Bronchial epithelial cell (primary cell): ENCODE measurements at regions not wholly inside any gene's neighbourhood (a gene's known extent, or its start where the extent isn't known, plus 50 kb on each side); places are given as distances from the start of the nearest gene placed in this dataset.

Source experiments
- DNase-seq: peaks from one replicate; pipeline ENCODE4 v3.0.0-alpha.2; 2010; ENCODE audit warnings: low read depth
- FAIRE-seq: peaks from 2 replicates; lab custom pipeline; 2011; peaks lifted over from hg19 to GRCh38; lab: Jason Lieb, UNC
- H3K27me3 ChIP-seq: 2 replicates; pipeline ENCODE4 v1.5.1; 2011; ENCODE audit warnings: low read length; ENCODE audit not compliant: control insufficient read depth, insufficient read depth
- H3K36me3 ChIP-seq: 2 replicates; pipeline ENCODE4 v1.5.1; 2011; ENCODE audit warnings: low read length; ENCODE audit not compliant: control insufficient read depth, insufficient read depth
- H3K4me3 ChIP-seq: 2 replicates; pipeline ENCODE4 v1.5.1; 2011; ENCODE audit warnings: mild to moderate bottlenecking, low read depth, low read length, control low read depth
- TF ChIP-seq, protein P1 (sequence below): IDR thresholded peaks from 2 replicates; pipeline ENCODE4 v1.5.1; 2011; ENCODE audit warnings: mild to moderate bottlenecking, moderate library complexity, low read length, control low read depth, inconsistent platforms; ENCODE audit not compliant: insufficient read depth, severe bottlenecking

DNA sequence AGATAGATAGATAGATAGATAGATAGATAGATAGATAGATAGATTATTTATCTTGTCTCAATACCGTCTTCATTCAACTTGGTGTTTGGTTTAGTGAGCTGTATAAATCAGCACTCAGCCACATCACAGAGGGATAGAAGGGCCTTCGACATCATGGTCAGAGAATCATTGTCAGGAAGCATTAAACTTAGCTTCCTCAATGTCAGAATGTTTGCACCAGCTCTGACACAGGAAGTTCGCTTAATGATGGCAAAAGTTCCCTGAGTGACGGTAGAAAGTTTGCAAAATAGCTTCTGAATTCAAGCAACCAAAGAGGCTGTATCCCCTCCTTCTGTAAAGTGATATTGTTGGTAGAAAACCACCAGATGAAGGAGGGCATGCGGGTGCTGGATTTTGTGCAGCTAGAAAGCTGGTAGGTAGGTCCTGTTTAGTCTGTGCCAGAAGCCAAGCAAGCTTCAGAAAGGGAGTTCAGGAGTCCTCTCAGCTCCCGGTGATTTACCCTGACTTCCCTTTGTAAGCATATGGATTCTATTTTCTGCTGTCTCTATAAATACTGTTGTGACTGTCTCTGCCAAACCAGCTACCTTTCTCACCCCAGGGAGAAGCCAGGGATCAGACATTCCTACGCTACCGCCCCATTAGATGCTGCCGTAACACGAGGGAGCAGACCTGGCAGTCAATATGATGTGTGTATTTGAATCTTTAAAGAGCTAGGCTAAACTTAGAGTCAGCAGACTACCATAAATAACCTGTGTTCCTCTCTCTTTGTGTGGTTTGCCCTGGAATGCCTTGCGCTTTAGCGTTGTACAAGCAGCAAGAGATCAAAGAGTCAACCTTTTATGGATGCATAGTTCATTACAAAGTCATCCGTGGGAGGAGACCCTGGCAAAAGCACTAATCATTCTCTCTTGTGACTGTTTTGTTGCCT lies 200.5 kb upstream of the KIAA1217 start:
- TF ChIP-seq, protein P1, sequence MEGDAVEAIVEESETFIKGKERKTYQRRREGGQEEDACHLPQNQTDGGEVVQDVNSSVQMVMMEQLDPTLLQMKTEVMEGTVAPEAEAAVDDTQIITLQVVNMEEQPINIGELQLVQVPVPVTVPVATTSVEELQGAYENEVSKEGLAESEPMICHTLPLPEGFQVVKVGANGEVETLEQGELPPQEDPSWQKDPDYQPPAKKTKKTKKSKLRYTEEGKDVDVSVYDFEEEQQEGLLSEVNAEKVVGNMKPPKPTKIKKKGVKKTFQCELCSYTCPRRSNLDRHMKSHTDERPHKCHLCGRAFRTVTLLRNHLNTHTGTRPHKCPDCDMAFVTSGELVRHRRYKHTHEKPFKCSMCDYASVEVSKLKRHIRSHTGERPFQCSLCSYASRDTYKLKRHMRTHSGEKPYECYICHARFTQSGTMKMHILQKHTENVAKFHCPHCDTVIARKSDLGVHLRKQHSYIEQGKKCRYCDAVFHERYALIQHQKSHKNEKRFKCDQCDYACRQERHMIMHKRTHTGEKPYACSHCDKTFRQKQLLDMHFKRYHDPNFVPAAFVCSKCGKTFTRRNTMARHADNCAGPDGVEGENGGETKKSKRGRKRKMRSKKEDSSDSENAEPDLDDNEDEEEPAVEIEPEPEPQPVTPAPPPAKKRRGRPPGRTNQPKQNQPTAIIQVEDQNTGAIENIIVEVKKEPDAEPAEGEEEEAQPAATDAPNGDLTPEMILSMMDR = no peak
- FAIRE-seq (no peak), DNase-seq (peak; percentile 84)
- Histone ChIP-seq H3K4me3 (no peak overlapping the region), H3K27me3 (peaks cover 2% of the 10 kb centered on the region), H3K36me3 (no peaks in the 10 kb centered on the region)

DNA sequence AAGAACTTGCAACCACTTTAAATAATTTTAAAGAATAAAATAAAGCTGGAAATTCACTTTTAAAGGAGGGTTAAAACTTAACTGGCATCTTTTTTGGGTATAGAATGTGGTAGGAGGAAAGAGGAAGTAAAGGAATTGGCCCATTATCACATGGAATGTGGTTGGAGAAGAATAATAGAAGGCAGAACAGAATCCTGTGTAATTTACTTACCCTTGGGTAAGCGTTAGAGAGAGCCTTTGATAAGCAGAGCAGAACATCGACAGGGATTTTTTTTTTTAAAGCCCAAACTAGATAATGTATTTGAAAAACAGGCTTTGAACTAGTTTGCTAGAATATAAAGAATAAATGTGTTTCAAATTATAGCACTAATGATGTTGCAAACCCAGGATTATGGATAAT lies 199.8 kb upstream of the KIAA1217 start:
- Histone ChIP-seq H3K27me3 (peaks cover 2% of the 10 kb centered on the region), H3K36me3 (no peaks in the 10 kb centered on the region), H3K4me3 (no peak overlapping the region)
- DNase-seq = no peak
- FAIRE-seq = no peak
- TF ChIP-seq, protein P1 = no peak

DNA sequence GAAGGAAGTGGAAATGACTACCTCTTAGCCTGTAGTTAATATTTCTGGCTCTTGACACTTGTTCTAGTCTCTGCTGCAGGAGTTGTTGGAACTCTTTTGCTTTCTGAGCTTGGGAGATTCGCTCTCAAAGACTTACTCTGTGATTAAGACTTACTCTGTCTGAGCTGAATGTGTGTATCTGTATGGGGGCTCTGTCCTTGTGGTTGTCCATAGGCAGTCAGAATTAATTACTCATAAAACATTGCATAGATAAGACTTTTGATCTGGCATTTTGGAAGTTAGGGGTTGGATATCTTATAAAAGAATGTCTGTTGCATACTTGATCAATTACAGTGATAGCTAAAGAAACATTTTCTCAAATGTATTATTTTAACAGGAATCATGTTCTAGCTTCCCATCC lies 199.2 kb upstream of the KIAA1217 start:
- FAIRE-seq (no peak), DNase-seq (no peak)
- no peaks in the 10 kb centered on the region for H3K36me3 ChIP-seq
- TF ChIP-seq, protein P1 = no peak
- H3K27me3 ChIP-seq = peaks cover 2% of the 10 kb centered on the region
- no peak overlapping the region for H3K4me3 ChIP-seq

DNA sequence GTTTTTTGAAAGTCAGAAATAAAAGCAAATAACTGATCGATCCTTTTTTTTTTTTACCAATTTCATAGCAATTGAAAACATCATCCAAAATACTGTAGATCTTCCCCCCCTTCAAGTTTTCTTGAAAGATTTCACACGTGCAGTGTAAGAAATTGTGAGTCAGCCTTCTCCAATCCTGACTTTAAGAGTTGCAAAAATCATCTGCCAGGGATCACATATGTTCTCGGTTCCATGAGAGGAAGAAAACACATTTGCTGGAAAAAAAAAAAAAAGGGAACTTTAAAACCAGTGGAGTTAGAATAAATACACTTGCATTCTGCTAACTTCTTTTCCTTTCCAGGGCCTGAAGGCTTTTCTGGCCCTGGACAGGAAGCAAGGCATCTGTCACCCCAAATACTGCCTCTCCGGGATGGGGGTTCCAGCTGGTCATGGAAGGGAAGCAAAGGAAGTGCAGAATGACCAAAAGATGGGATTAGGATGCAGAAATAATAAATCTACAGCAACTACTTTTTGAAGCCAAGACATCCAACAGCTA lies 198.4 kb upstream of the KIAA1217 start:
- DNase-seq = no peak
- TF ChIP-seq, protein P1 = no peak
- H3K36me3 ChIP-seq = no peaks in the 10 kb centered on the region
- no peak for FAIRE-seq
- no peak overlapping the region for H3K4me3 ChIP-seq
- H3K27me3 ChIP-seq = peaks cover 2% of the 10 kb centered on the region

DNA sequence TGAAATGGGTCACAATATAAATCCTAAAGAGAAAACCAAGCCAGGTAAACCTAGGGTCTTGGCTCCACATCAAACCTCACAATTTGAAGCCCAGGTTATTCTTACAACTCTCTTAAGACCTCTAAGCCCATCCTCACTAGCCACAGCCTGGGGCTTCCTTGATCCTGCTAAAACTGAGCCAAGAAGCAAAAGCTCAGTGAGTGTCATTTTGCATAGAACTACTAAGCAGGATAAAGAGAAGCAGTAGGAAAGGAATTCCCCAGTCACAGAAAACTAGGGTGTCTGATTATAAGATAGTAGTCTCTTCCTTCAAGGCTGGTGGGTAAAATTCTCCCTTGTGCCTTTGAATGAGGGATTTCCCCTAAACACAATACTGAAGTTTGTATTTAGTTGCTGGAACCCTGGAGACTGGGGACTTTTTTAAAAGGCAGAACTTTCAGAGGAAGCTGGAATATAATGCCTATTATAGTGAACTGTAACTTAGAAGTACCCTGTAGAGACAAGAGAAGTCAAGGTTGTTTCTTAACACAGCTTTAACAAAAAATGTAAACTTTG lies 196.6 kb upstream of the KIAA1217 start:
- Histone ChIP-seq H3K36me3 (no peaks in the 10 kb centered on the region), H3K27me3 (no peaks in the 10 kb centered on the region), H3K4me3 (no peak overlapping the region)
- TF ChIP-seq, protein P1 = no peak
- DNase-seq (no peak), FAIRE-seq (no peak)
